Smooth muscle cell (in vitro differentiated cells): ENCODE measurements at regions not wholly inside any gene's neighbourhood (a gene's known extent, or its start where the extent isn't known, plus 50 kb on each side); places are given as distances from the start of the nearest gene placed in this dataset.

Experiments
- DNase-seq: peaks from one replicate; lab custom pipeline; 2025; ENCODE audit not compliant: unreplicated experiment; lab: John Stamatoyannopoulos, UW
- H2AFZ ChIP-seq: fragments of 200-600 bp; sonication (generic); 2 replicates; pipeline ENCODE4 v1.6.0; 2016; ENCODE audit warnings: antibody characterized with exemption, low read depth, mild to moderate bottlenecking
- H3F3A ChIP-seq: fragments of 200-600 bp; sonication (generic); 2 replicates; pipeline ENCODE4 v1.6.0; 2017; ENCODE audit warnings: antibody characterized with exemption, low read depth
- H3K27ac ChIP-seq: fragments of 200-600 bp; sonication (generic); 2 replicates; pipeline ENCODE4 v1.5.1; 2016; ENCODE audit warnings: low read depth, mild to moderate bottlenecking
- H3K27me3 ChIP-seq: fragments of 200-600 bp; sonication (generic); 2 replicates; pipeline ENCODE4 v1.6.1; 2016; ENCODE audit warnings: low read depth, mild to moderate bottlenecking
- H3K36me3 ChIP-seq: fragments of 200-600 bp; sonication (generic); 2 replicates; pipeline ENCODE4 v1.5.1; 2016; ENCODE audit warnings: low read depth
- H3K4me1 ChIP-seq: fragments of 200-600 bp; sonication (generic); 2 replicates; pipeline ENCODE4 v1.5.1; 2016; ENCODE audit warnings: low read depth
- H3K4me2 ChIP-seq: fragments of 200-600 bp; sonication (generic); 2 replicates; pipeline ENCODE4 v1.6.0; 2016; ENCODE audit warnings: mild to moderate bottlenecking
- H3K4me3 ChIP-seq: fragments of 200-600 bp; sonication (generic); 2 replicates; pipeline ENCODE4 v1.5.1; 2016; ENCODE audit warnings: mild to moderate bottlenecking
- H3K79me2 ChIP-seq: fragments of 200-600 bp; sonication (generic); 2 replicates; pipeline ENCODE4 v1.6.0; 2016; ENCODE audit warnings: low read depth, mild to moderate bottlenecking
- H3K9ac ChIP-seq: fragments of 200-600 bp; sonication (generic); 2 replicates; pipeline ENCODE4 v1.6.0; 2016; ENCODE audit warnings: low read depth
- H3K9me3 ChIP-seq: fragments of 200-600 bp; sonication (generic); replicated peaks from 2 replicates; pipeline ENCODE4 v1.5.1; 2016; ENCODE audit warnings: low read depth
- H4K20me1 ChIP-seq: fragments of 200-600 bp; sonication (generic); 2 replicates; pipeline ENCODE4 v1.6.0; 2016; ENCODE audit warnings: low read depth
- CTCF ChIP-seq: fragments of 200-600 bp; sonication (generic); IDR thresholded peaks from 2 replicates; pipeline ENCODE4 v1.5.1; 2017; ENCODE audit warnings: borderline replicate concordance, mild to moderate bottlenecking, antibody characterized with exemption; ENCODE audit not compliant: insufficient read depth, poor library complexity, severe bottlenecking
- WGBS: methylation state at CpG from one replicate; pipeline ENCODE4 v1.1.7; 2016; ENCODE audit warnings: low lambda C conversion rate; 5-methylcytosine and 5-hydroxymethylcytosine counted together

- Histone ChIP-seq H3K4me3 (no peak overlapping the region), H3F3A (no peaks in the 10 kb centered on the region), H3K79me2 (no peaks in the 10 kb centered on the region), H3K9me3 (no peaks in the 10 kb centered on the region), H4K20me1 (no peaks in the 10 kb centered on the region), H3K4me2 (no peak overlapping the region), H3K27ac (no peak overlapping the region), H2AFZ (no peak overlapping the region), H3K4me1 (no peaks in the 10 kb centered on the region), H3K27me3 (peaks cover 10% of the 10 kb centered on the region), H3K9ac (no peak overlapping the region), H3K36me3 (no peaks in the 10 kb centered on the region)
- TF ChIP-seq CTCF, result no peak
- DNase-seq, result no peak
- WGBS, result 74% methylated on average over 2 of the region's 2 CpGs
Measured at GRCh38 chr4:82050796-82051195, 323.0 kb downstream of the HNRNPD start.

GRCh38 chr4:82049294-82049693 lies 324.5 kb downstream of the HNRNPD start:
- DNase-seq, result no peak
- WGBS, result 85% methylated on average over 1 of the region's 1 CpG
- Histone ChIP-seq H2AFZ (no peak overlapping the region), H3K9me3 (no peaks in the 10 kb centered on the region), H3K27me3 (peaks cover 24% of the 10 kb centered on the region), H3K36me3 (no peaks in the 10 kb centered on the region), H3K4me3 (no peak overlapping the region), H3F3A (no peaks in the 10 kb centered on the region), H4K20me1 (no peaks in the 10 kb centered on the region), H3K4me2 (no peak overlapping the region), H3K4me1 (no peaks in the 10 kb centered on the region), H3K9ac (no peak overlapping the region), H3K27ac (no peak overlapping the region), H3K79me2 (no peaks in the 10 kb centered on the region)
- TF ChIP-seq CTCF, result no peak

GRCh38 chr4:82047731-82048130 lies 326.1 kb downstream of the HNRNPD start:
- Histone ChIP-seq H3F3A (no peaks in the 10 kb centered on the region), H3K4me1 (peaks cover 8% of the 10 kb centered on the region), H3K4me2 (no peak overlapping the region), H3K36me3 (no peaks in the 10 kb centered on the region), H3K9me3 (no peaks in the 10 kb centered on the region), H3K4me3 (no peak overlapping the region), H4K20me1 (no peaks in the 10 kb centered on the region), H3K79me2 (no peaks in the 10 kb centered on the region), H2AFZ (no peak overlapping the region), H3K27me3 (peaks cover 35% of the 10 kb centered on the region), H3K27ac (no peak overlapping the region), H3K9ac (no peak overlapping the region)
- DNase-seq, result no peak
- TF ChIP-seq CTCF, result no peak
- WGBS, result 97% methylated on average over 1 of the region's 1 CpG

- Histone ChIP-seq H4K20me1 (no peaks in the 10 kb centered on the region), H3K4me2 (no peak overlapping the region), H3K9ac (no peak overlapping the region), H2AFZ (no peak overlapping the region), H3K4me3 (no peak overlapping the region), H3K9me3 (no peaks in the 10 kb centered on the region), H3K4me1 (peaks cover 8% of the 10 kb centered on the region), H3K27me3 (peaks cover 44% of the 10 kb centered on the region), H3F3A (no peaks in the 10 kb centered on the region), H3K36me3 (no peaks in the 10 kb centered on the region), H3K27ac (no peak overlapping the region), H3K79me2 (no peaks in the 10 kb centered on the region)
- no peak for TF ChIP-seq CTCF
- 96% methylated on average over 2 of the region's 2 CpGs for WGBS
- DNase-seq, result no peak
Measured at GRCh38 chr4:82046796-82047195, 327.0 kb downstream of the HNRNPD start.
